Neural progenitor cell (in vitro differentiated cells): ENCODE measurements at regions not wholly inside any gene's neighbourhood (a gene's known extent, or its start where the extent isn't known, plus 50 kb on each side); places are given as distances from the start of the nearest gene placed in this dataset.

ENCODE experiments used
- CTCF ChIP-seq: fragments of 200-600 bp; sonication (generic); IDR thresholded peaks from 2 replicates; pipeline ENCODE4 v1.5.1; 2017; ENCODE audit warnings: antibody characterized with exemption, mild to moderate bottlenecking
- EZH2 ChIP-seq: fragments of 200-600 bp; sonication (generic); IDR thresholded peaks from 2 replicates; pipeline ENCODE4 v1.6.1; 2017; ENCODE audit warnings: antibody characterized with exemption, mild to moderate bottlenecking, moderate library complexity
- EZH2phosphoT487 ChIP-seq: fragments of 200-600 bp; sonication (generic); IDR thresholded peaks from 2 replicates; pipeline ENCODE4 v1.6.1; 2017; ENCODE audit warnings: antibody characterized with exemption

- TF ChIP-seq CTCF (no peak), EZH2 (no peak), EZH2phosphoT487 (no peak)
These were observed 342.5 kb downstream of the SPRY2 start for GRCh38 chr13:79998381-79998880.
